GM12872 (cell line): ENCODE measurements at regions not wholly inside any gene's neighbourhood (a gene's known extent, or its start where the extent isn't known, plus 50 kb on each side); places are given as distances from the start of the nearest gene placed in this dataset.

Experiments
- CTCF ChIP-seq: IDR thresholded peaks from 3 replicates; pipeline ENCODE4 v1.5.1; 2011; ENCODE audit warnings: low read depth, mild to moderate bottlenecking, low read length, moderate library complexity; ENCODE audit not compliant: insufficient read depth

DNA sequence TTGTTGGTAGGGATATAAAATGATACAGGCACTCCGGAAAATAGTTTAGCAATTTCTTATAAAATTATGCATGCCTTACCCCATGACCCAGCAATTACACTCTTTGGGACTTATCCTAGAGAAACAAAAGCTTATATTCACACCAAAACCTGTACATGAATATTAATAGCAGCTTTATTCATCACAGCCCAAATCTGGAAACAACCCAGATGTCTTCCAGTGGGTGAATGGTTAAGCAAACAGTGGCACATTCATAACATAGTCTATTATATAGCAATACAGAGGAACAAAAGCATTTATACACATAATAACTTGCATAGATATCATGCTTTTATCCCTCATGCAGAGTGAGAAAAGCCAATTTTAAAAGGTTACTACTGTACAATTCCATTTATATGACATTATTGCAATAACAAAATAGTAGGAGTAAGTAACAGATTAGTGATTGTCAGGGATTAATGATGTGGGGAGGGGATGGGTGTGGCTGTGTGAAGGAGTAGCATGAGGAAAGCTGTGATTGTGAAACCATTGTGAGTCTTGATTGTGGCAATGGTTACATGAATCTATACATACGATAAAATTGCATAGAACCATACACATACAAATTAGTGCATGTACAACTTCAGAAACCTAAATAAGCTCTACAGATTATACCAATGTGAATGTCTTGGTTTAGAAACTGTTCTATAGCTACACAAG lies 363.1 kb upstream of the OR4E1 start:
- no peak for TF ChIP-seq CTCF

- TF ChIP-seq CTCF, result no peak
Observed at GRCh38 chr14:22026527-22026926, 352.9 kb upstream of the OR4E1 start.

DNA sequence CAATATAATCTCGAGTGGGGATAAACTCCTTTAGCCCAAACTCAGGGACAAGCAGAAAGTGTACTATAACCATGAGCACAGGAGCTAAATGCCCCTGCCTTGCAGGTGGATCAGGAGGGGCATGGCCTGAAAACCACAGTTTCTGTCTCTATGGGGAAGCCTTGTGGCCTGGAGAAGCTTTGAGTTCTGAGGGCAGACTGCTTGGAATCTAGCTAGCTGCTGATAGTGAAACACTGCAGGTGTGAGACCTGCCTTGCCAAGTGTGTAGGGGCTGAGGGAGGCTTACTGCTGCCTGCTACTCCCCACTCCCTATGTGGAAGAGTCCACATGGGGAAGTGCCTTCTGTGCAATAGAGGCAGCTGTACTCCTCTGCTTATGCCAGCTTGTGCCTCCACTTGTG lies 352.3 kb upstream of the OR4E1 start:
- no peak for TF ChIP-seq CTCF

DNA sequence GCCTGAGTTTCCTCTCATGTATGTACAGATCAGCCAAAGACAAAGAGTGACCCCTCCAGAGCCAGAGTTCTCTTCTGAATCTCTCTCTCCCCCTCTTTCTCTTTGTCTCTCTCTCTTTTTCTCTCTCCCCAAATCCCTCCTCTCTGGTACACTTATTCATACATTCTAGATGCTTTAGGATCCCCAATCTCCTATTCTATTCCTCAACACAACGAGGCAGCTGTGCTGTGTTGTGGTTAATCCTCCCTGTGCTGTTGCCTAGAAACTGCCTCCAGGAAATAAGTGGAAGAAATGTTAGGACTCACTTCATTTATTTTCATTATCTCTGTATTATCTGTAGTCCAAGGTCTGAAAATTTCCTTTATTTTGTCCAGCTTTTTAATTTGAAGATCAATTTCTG lies 350.5 kb upstream of the OR4E1 start:
- no peak for TF ChIP-seq CTCF

DNA sequence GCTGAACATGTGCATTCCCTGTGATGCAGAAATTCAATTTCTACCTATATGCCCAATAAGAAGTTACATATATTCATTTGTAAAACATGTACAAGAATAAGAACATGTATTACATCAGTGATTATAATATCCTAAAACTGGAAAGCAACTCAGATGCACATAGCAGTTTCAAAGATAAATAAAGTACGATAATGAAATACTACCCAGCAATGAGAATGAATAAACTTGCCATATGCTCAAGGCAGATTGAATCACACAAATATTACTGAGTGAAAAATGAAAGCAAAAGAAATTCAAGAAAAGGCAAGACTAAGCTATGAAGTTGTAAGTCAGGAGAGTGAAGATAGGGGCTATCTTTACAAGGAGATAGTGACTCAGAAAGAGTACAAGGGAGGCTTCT lies 345.3 kb upstream of the OR4E1 start:
- TF ChIP-seq CTCF, result no peak

DNA sequence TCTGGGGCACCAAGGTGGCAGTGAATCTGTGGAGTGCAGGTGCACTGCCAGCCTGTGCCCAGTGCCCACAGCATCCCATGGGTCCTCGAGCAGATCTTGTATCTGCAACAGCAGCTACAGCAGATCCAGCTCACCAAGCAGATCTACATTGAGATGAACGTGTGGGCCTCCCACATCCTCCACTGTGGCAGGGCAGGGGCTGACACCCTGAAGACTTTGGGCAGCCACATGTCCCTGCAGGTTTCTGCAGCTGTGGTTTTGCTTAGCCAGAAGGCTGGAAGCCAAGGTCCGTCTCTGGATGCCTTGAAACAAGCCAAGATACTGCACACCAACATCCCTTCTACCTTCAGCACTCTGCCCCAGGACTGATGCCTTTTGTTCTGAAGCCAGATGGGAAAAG lies 338.8 kb upstream of the OR4E1 start:
- no peak for TF ChIP-seq CTCF

GRCh38 chr14:22011253-22011642 lies 337.6 kb upstream of the OR4E1 start:
- no peak for TF ChIP-seq CTCF
